PC-3 (cell line): ENCODE measurements at regions not wholly inside any gene's neighbourhood (a gene's known extent, or its start where the extent isn't known, plus 50 kb on each side); places are given as distances from the start of the nearest gene placed in this dataset.

Source experiments
- ATAC-seq: fragments of 200-7000 bp; cut with Tn5 transposase; 2 replicates; pipeline ENCODE4 v1.9.1; 2020; ENCODE audit warnings: mild to moderate bottlenecking, moderate library complexity
- BruUV-seq: library from RNA; stranded (reverse); fragments of 400-500 nt; replicated peaks from 2 replicates; lab custom pipeline; 2021; lab: Mats Ljungman, UMichigan
- CTCF ChIA-PET: fragments of 300-600 bp; sonication (Branson Sonifier 250); formaldehyde crosslinking; loops from one replicate; lab custom pipeline; 2022; ENCODE audit warnings: antibody characterized with exemption; lab: Charles Lee
- POLR2A ChIA-PET: fragments of 300-600 bp; sonication (Branson Sonifier 250); formaldehyde crosslinking; loops from one replicate; lab custom pipeline; 2022; ENCODE audit warnings: antibody characterized with exemption; ENCODE audit not compliant: unreplicated experiment; lab: Charles Lee
- DNase-seq: peaks from one replicate; pipeline ENCODE4 v3.0.0-alpha.2; 2015
- H2AFZ ChIP-seq: fragments of 300-600 bp; sonication (generic); 2 replicates; pipeline ENCODE4 v1.6.0; 2016; ENCODE audit warnings: antibody characterized with exemption, low read length
- H3F3A ChIP-seq: fragments of 300-600 bp; sonication (generic); one replicate; pipeline ENCODE4 v1.6.0; 2017; ENCODE audit warnings: antibody characterized with exemption, low read length, control low read depth, mild to moderate bottlenecking; ENCODE audit not compliant: unreplicated experiment
- H3K27ac ChIP-seq: fragments of 300-600 bp; sonication (generic); 2 replicates; pipeline ENCODE4 v1.5.1; 2016; ENCODE audit warnings: mild to moderate bottlenecking, low read length
- H3K27me3 ChIP-seq: fragments of 300-600 bp; sonication (generic); 2 replicates; pipeline ENCODE4 v1.6.1; 2016; ENCODE audit warnings: low read length, mixed read lengths
- H3K36me3 ChIP-seq: fragments of 300-600 bp; sonication (generic); 2 replicates; pipeline ENCODE4 v1.6.1; 2016; ENCODE audit warnings: low read depth, mixed run types, low read length, mixed read lengths
- H3K4me1 ChIP-seq: fragments of 300-600 bp; sonication (generic); 2 replicates; pipeline ENCODE4 v1.5.1; 2016; ENCODE audit warnings: low read length; ENCODE audit not compliant: insufficient read depth
- H3K4me2 ChIP-seq: fragments of 300-600 bp; sonication (generic); 2 replicates; pipeline ENCODE4 v1.6.0; 2016; ENCODE audit warnings: low read length
- H3K4me3 ChIP-seq: fragments of 300-600 bp; sonication (generic); 2 replicates; pipeline ENCODE4 v1.5.1; 2016; ENCODE audit warnings: mild to moderate bottlenecking, low read length, mixed read lengths
- H3K79me2 ChIP-seq: fragments of 300-600 bp; sonication (generic); 2 replicates; pipeline ENCODE4 v1.6.1; 2017; ENCODE audit warnings: low read length, mixed read lengths
- H3K9ac ChIP-seq: fragments of 300-600 bp; sonication (generic); 2 replicates; pipeline ENCODE4 v1.6.0; 2016; ENCODE audit warnings: mild to moderate bottlenecking, low read length
- H3K9me2 ChIP-seq: fragments of 300-600 bp; sonication (generic); replicated peaks from 2 replicates; pipeline ENCODE4 v1.6.1; 2016; ENCODE audit warnings: mixed run types, low read length, mixed read lengths
- H3K9me3 ChIP-seq: fragments of 300-600 bp; sonication (generic); 2 replicates; pipeline ENCODE4 v1.6.1; 2016; ENCODE audit warnings: low read length, mixed read lengths
- H4K20me1 ChIP-seq: fragments of 300-600 bp; sonication (generic); 2 replicates; pipeline ENCODE4 v1.6.1; 2016; ENCODE audit warnings: low read length, mixed read lengths
- CTCF ChIP-seq: fragments of 300-600 bp; sonication (generic); conservative IDR thresholded peaks from 2 replicates; pipeline ENCODE4 v1.5.1; 2017; ENCODE audit warnings: antibody characterized with exemption, low read depth, mild to moderate bottlenecking, low read length
- EZH2 ChIP-seq: fragments of 300-600 bp; sonication (generic); IDR thresholded peaks from one replicate; pipeline ENCODE4 v1.6.1; 2017; ENCODE audit warnings: antibody characterized with exemption, mild to moderate bottlenecking, low read length; ENCODE audit not compliant: unreplicated experiment
- EZH2phosphoT487 ChIP-seq: fragments of 300-600 bp; sonication (generic); IDR thresholded peaks from 2 replicates; pipeline ENCODE4 v1.6.1; 2018; ENCODE audit warnings: mild to moderate bottlenecking, antibody characterized with exemption, low read length, borderline replicate concordance
- intact Hi-C: fragments of 100-400 bp; cut with micrococcal nuclease; formaldehyde crosslinking; loops from 2 replicates; pipeline ENCODE4 v1.9.0; 2023

DNA sequence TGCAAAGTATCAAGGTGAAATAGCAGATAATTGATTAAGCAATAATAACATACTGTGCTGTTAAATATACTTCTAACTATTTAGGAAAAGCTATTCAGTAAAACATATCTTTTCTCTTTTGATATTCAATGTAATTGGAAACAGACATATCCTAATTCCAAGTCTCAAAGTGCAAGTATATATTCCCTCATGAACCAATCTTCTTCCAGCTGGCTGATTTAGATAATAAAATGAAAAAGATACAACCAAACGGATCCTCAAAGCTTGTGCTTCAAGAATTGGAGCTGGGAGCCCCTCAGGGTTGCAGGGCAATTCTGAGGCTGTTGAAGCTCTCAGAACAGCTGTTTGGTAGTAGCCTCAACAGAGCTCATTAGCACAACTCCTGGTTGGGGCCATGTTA lies 236.6 kb downstream of the ZIC1 start:
- ChIA-PET POLR2A (no interaction called here), CTCF (no interaction called here)
- Histone ChIP-seq H3K9me2 (no peaks in the 10 kb centered on the region), H3K4me3 (no peak overlapping the region), H3K79me2 (no peaks in the 10 kb centered on the region), H3K36me3 (no peaks in the 10 kb centered on the region), H3K4me1 (peaks cover 7% of the 10 kb centered on the region; the same call in 1 of the 2 replicates), H3K9me3 (no peaks in the 10 kb centered on the region), H3K4me2 (no peak overlapping the region), H2AFZ (no peak overlapping the region), H3K27ac (no peak overlapping the region), H4K20me1 (no peaks in the 10 kb centered on the region), H3F3A (no peaks in the 10 kb centered on the region), H3K27me3 (0 out of 2 replicates have a peak, but pooled peaks cover 2% of the 10 kb centered on the region), H3K9ac (no peak overlapping the region)
- ATAC-seq (no peak), DNase-seq (no peak)
- BruUV-seq = no TSS peak
- intact Hi-C loops = no loop called here
- no peak for TF ChIP-seq CTCF
- TF ChIP-seq EZH2phosphoT487 = no peak
- no peak for TF ChIP-seq EZH2

DNA sequence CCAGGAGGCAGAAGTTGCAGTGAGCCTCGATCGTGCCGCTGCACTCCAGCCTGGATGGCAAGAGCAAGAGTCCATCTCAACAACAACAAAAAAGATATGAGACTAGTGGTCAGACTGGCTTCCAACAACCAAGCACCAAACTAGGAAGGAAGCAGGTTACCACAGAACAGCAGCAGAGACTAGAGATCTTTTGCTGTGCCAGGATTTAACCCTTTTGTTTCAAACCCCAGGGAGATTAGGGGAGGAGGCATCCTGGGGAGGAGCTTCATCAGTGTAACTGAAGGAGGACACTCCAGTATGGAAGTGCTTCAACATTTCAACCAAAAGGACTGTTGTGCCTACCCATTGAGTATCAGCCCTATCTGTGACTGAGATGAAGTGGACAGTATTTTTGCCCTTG lies 240.3 kb downstream of the ZIC1 start:
- no peak for DNase-seq
- Histone ChIP-seq H3K27ac (no peak overlapping the region), H3K9ac (no peak overlapping the region), H3K9me3 (no peaks in the 10 kb centered on the region), H3K36me3 (no peaks in the 10 kb centered on the region), H4K20me1 (no peaks in the 10 kb centered on the region), H3K4me1 (peaks cover 7% of the 10 kb centered on the region; the same call in 1 of the 2 replicates), H3K79me2 (no peaks in the 10 kb centered on the region), H3K4me2 (no peak overlapping the region), H3K9me2 (no peaks in the 10 kb centered on the region), H3K4me3 (no peak overlapping the region), H3F3A (no peaks in the 10 kb centered on the region), H2AFZ (no peak overlapping the region), H3K27me3 (no peaks in the 10 kb centered on the region)
- ChIA-PET POLR2A (no interaction called here), CTCF (no interaction called here)
- intact Hi-C loops = no loop called here
- no peak for ATAC-seq
- no peak for TF ChIP-seq EZH2phosphoT487
- TF ChIP-seq EZH2 = no peak
- no peak for TF ChIP-seq CTCF
- no TSS peak for BruUV-seq

GRCh38 chr3:147651107-147651778 lies 242.1 kb downstream of the ZIC1 start:
- Histone ChIP-seq H3K36me3 (no peaks in the 10 kb centered on the region), H4K20me1 (no peaks in the 10 kb centered on the region), H3F3A (no peaks in the 10 kb centered on the region), H3K27me3 (no peaks in the 10 kb centered on the region), H3K9me3 (no peaks in the 10 kb centered on the region), H3K79me2 (no peaks in the 10 kb centered on the region), H3K4me2 (no peak overlapping the region), H2AFZ (no peak overlapping the region), H3K4me3 (no peak overlapping the region), H3K9me2 (no peaks in the 10 kb centered on the region), H3K4me1 (no peaks in the 10 kb centered on the region), H3K27ac (no peak overlapping the region), H3K9ac (no peak overlapping the region)
- DNase-seq (peak; percentile 13), ATAC-seq (no peak)
- intact Hi-C loops = no loop called here
- no TSS peak for BruUV-seq
- CTCF ChIA-PET = no interaction called here
- POLR2A ChIA-PET = no interaction called here
- TF ChIP-seq EZH2 = no peak
- TF ChIP-seq EZH2phosphoT487 = no peak
- TF ChIP-seq CTCF = no peak
